ENCODE measurements at regions not wholly inside any gene's neighbourhood (a gene's known extent, or its start where the extent isn't known, plus 50 kb on each side); places are given as distances from the start of the nearest gene placed in this dataset.
"Not testable (repeated sequence)": the region's sequence is repeated elsewhere in the genome, so short reads cannot be mapped to it uniquely, and the experiment has no call there.

DNA sequence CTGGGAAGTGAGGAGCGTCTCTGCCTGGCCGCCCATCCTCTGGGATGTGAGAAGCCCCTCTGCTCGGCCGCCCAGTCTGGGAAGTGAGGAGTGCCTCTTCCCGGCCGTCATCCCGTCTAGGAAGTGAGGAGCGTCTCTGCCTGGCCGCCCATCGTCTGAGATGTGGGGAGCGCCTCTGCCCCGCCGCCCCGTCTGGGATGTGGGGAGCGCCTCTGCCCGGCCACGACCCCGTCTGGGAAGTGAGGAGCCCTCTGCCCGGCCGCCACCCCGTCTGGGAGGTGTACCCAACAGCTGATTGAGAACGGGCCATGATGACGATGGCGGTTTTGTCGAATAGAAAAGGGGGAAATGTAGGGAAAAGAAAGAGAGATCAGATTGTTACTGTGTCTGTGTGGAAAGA is 173.9 kb upstream of the PRSS1 start:
- H3K9me3 ChIP-seq (replicated peaks; ENCODE audit: control insufficient read depth, low read depth, low read length); DNase-seq; H3K27ac ChIP-seq (ENCODE audit: low read length); H3K36me3 ChIP-seq (ENCODE audit: control insufficient read depth, insufficient read depth, low read length); H3K4me1 ChIP-seq (ENCODE audit: control insufficient read depth, insufficient read depth, low read length); H3K4me3 ChIP-seq (ENCODE audit: low read length); H3K27me3 ChIP-seq (ENCODE audit: control insufficient read depth, insufficient read depth, low read length): not testable (repeated sequence)
- 91% methylated on average over 12 of the region's 25 CpGs for WGBS (ENCODE audit: insufficient coverage)

DNA sequence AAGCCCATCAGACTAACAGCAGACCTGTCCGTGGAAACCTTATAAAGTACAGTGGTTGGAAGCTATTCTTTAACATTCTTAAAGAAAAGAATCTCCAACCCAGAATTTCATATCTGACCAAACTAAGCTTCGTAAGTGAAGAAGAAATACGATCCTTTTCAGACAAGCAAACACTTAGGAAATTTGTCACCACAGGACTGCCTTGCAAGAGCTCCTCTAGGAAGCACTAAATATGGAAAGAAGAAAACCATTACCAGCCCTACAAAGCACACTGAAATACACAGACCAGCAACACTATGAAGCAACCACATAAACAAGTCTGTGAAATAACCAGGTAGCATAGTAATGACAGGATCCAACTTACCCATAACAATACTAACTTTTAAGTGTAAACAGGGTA is 177.7 kb upstream of the PRSS1 start:
- Histone ChIP-seq H3K9me3 (replicated peaks; ENCODE audit: control insufficient read depth, low read depth, low read length) (no peaks in the 10 kb centered on the region), H3K36me3 (ENCODE audit: control insufficient read depth, insufficient read depth, low read length) (no peaks in the 10 kb centered on the region), H3K27ac (ENCODE audit: low read length) (no peak overlapping the region), H3K4me1 (ENCODE audit: control insufficient read depth, insufficient read depth, low read length) (no peaks in the 10 kb centered on the region), H3K4me3 (ENCODE audit: low read length) (no peak overlapping the region), H3K27me3 (ENCODE audit: control insufficient read depth, insufficient read depth, low read length) (no peaks in the 10 kb centered on the region)
- no CpG with 5 or more reads among the region's 3 CpGs for WGBS (ENCODE audit: insufficient coverage)
- DNase-seq, result no peak

GRCh38 chr7:142569851-142570250 is 179.4 kb upstream of the PRSS1 start:
- no CpG with 5 or more reads among the region's 1 CpG for WGBS (ENCODE audit: insufficient coverage)
- no peaks in the 10 kb centered on the region for H3K9me3 ChIP-seq (replicated peaks; ENCODE audit: control insufficient read depth, low read depth, low read length)
- H3K4me3 ChIP-seq (ENCODE audit: low read length), result no peak overlapping the region
- H3K36me3 ChIP-seq (ENCODE audit: control insufficient read depth, insufficient read depth, low read length), result no peaks in the 10 kb centered on the region
- no peaks in the 10 kb centered on the region for H3K27me3 ChIP-seq (ENCODE audit: control insufficient read depth, insufficient read depth, low read length)
- DNase-seq, result no peak
- no peaks in the 10 kb centered on the region for H3K4me1 ChIP-seq (ENCODE audit: control insufficient read depth, insufficient read depth, low read length)
- no peak overlapping the region for H3K27ac ChIP-seq (ENCODE audit: low read length)

DNA sequence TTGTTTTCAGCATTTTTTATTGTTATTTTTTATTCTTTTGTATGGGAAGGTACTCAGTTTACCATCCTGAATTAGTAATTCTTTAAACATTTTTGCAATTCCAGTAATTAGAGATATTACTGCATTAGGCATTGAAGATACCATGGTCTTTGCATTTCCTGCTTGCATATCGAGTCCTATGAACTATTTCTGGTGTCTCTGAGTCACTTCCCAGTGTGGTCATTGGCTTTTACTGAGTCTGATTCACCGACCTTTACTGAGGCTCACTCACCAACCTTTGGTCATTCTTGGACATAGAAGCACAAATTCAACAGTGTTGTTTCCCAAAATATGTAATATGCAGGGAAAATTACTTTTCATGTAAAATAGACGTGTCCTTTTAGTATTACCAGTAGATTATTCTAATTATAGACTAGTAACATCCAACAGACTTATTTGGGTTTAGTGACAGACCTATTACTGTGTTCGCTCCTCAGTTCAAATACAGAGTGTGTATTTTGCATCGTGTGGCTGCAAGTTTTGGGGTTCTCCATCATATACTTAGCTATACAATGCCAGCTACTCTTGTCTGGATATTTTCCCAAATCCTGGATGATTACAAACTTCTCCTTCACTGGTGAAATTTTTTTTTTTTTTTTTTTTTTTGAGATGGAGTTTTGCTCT is 180.7 kb upstream of the PRSS1 start:
- Histone ChIP-seq H3K4me1 (ENCODE audit: control insufficient read depth, insufficient read depth, low read length) (no peaks in the 10 kb centered on the region), H3K4me3 (ENCODE audit: low read length) (no peak overlapping the region), H3K27ac (ENCODE audit: low read length) (no peak overlapping the region), H3K27me3 (ENCODE audit: control insufficient read depth, insufficient read depth, low read length) (no peaks in the 10 kb centered on the region), H3K9me3 (replicated peaks; ENCODE audit: control insufficient read depth, low read depth, low read length) (no peaks in the 10 kb centered on the region), H3K36me3 (ENCODE audit: control insufficient read depth, insufficient read depth, low read length) (no peaks in the 10 kb centered on the region)
- DNase-seq, result no peak
- WGBS (ENCODE audit: insufficient coverage), result 50% methylated on average over 1 of the region's 5 CpGs

GRCh38 chr7:142567201-142568075 is 181.8 kb upstream of the PRSS1 start:
- H3K27me3 ChIP-seq (ENCODE audit: control insufficient read depth, insufficient read depth, low read length), result no peaks in the 10 kb centered on the region
- no peak overlapping the region for H3K4me3 ChIP-seq (ENCODE audit: low read length)
- H3K4me1 ChIP-seq (ENCODE audit: control insufficient read depth, insufficient read depth, low read length), result no peaks in the 10 kb centered on the region
- H3K9me3 ChIP-seq (replicated peaks; ENCODE audit: control insufficient read depth, low read depth, low read length), result no peaks in the 10 kb centered on the region
- no peaks in the 10 kb centered on the region for H3K36me3 ChIP-seq (ENCODE audit: control insufficient read depth, insufficient read depth, low read length)
- H3K27ac ChIP-seq (ENCODE audit: low read length), result no peak overlapping the region
- WGBS (ENCODE audit: insufficient coverage), result 82% methylated on average over 20 of the region's 22 CpGs
- DNase-seq, result no peak

GRCh38 chr7:142566271-142566670 is 183.0 kb upstream of the PRSS1 start:
- Histone ChIP-seq H3K4me3 (ENCODE audit: low read length) (no peak overlapping the region), H3K36me3 (ENCODE audit: control insufficient read depth, insufficient read depth, low read length) (no peaks in the 10 kb centered on the region), H3K27me3 (ENCODE audit: control insufficient read depth, insufficient read depth, low read length) (no peaks in the 10 kb centered on the region), H3K4me1 (ENCODE audit: control insufficient read depth, insufficient read depth, low read length) (no peaks in the 10 kb centered on the region), H3K27ac (ENCODE audit: low read length) (no peak overlapping the region), H3K9me3 (replicated peaks; ENCODE audit: control insufficient read depth, low read depth, low read length) (no peaks in the 10 kb centered on the region)
- WGBS (ENCODE audit: insufficient coverage), result 77% methylated on average over 5 of the region's 5 CpGs
- DNase-seq, result no peak

GRCh38 chr7:142564125-142564524 is 185.1 kb upstream of the PRSS1 start:
- H3K27ac ChIP-seq (ENCODE audit: low read length); H3K4me1 ChIP-seq (ENCODE audit: control insufficient read depth, insufficient read depth, low read length); H3K27me3 ChIP-seq (ENCODE audit: control insufficient read depth, insufficient read depth, low read length); H3K9me3 ChIP-seq (replicated peaks; ENCODE audit: control insufficient read depth, low read depth, low read length); DNase-seq; H3K36me3 ChIP-seq (ENCODE audit: control insufficient read depth, insufficient read depth, low read length); H3K4me3 ChIP-seq (ENCODE audit: low read length): not testable (repeated sequence)
- no CpG with 5 or more reads among the region's 3 CpGs for WGBS (ENCODE audit: insufficient coverage)

DNA sequence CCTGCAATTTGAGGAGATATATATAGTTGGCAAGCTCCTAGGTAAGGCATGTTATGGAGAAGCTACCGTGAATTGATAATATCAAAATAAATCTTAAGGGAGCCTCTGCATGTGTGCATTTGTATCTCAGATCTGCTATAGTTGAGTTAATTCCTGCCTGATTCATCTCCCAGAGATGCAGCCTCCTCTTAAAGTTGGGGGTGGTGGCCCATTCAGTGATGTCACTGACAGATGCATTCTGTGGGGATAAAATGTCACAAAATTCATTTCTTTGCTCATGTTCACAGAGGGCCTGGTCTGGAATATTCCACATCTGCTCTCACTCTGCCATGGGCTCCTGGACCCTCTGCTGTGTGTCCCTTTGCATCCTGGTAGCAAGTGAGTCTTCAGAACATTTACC is 185.8 kb upstream of the PRSS1 start:
- no CpG with 5 or more reads among the region's 1 CpG for WGBS (ENCODE audit: insufficient coverage)
- H3K4me1 ChIP-seq (ENCODE audit: control insufficient read depth, insufficient read depth, low read length), result no peaks in the 10 kb centered on the region
- H3K36me3 ChIP-seq (ENCODE audit: control insufficient read depth, insufficient read depth, low read length), result no peaks in the 10 kb centered on the region
- H3K27me3 ChIP-seq (ENCODE audit: control insufficient read depth, insufficient read depth, low read length), result no peaks in the 10 kb centered on the region
- DNase-seq, result no peak
- H3K27ac ChIP-seq (ENCODE audit: low read length), result no peak overlapping the region
- no peaks in the 10 kb centered on the region for H3K9me3 ChIP-seq (replicated peaks; ENCODE audit: control insufficient read depth, low read depth, low read length)
- no peak overlapping the region for H3K4me3 ChIP-seq (ENCODE audit: low read length)

DNA sequence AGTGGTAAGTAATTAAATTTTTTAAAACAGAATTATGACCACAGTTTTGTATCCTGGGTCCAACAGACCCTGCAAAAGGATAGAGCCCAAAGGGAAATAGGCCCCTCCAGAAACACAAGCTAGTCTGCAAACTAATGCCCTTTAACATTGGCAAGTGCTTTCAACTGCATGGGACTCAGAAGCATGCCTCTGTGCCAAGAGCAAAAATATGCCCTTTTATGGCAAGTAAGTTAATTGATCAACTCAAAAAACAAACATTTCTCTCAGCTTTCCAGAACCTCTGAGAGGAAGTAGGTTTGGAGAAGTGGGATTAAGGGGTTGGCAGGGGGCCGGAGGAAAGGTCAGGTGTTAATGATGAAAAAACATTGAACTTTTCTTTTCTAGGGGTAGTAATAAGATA is 186.6 kb upstream of the PRSS1 start:
- WGBS (ENCODE audit: insufficient coverage), result no CpG with 5 or more reads among the region's 1 CpG
- Histone ChIP-seq H3K36me3 (ENCODE audit: control insufficient read depth, insufficient read depth, low read length) (no peaks in the 10 kb centered on the region), H3K27ac (ENCODE audit: low read length) (no peak overlapping the region), H3K27me3 (ENCODE audit: control insufficient read depth, insufficient read depth, low read length) (no peaks in the 10 kb centered on the region), H3K4me3 (ENCODE audit: low read length) (no peak overlapping the region), H3K9me3 (replicated peaks; ENCODE audit: control insufficient read depth, low read depth, low read length) (no peaks in the 10 kb centered on the region), H3K4me1 (ENCODE audit: control insufficient read depth, insufficient read depth, low read length) (no peaks in the 10 kb centered on the region)
- DNase-seq, result no peak

GRCh38 chr7:142561396-142561795 is 187.9 kb upstream of the PRSS1 start:
- DNase-seq; H3K4me1 ChIP-seq (ENCODE audit: control insufficient read depth, insufficient read depth, low read length); H3K36me3 ChIP-seq (ENCODE audit: control insufficient read depth, insufficient read depth, low read length); H3K27ac ChIP-seq (ENCODE audit: low read length); H3K27me3 ChIP-seq (ENCODE audit: control insufficient read depth, insufficient read depth, low read length); H3K9me3 ChIP-seq (replicated peaks; ENCODE audit: control insufficient read depth, low read depth, low read length); H3K4me3 ChIP-seq (ENCODE audit: low read length): not testable (repeated sequence)
- no CpG with 5 or more reads among the region's 3 CpGs for WGBS (ENCODE audit: insufficient coverage)

Measured in muscle of leg (tissue), 3 donors.